ENCODE measurements at regions not wholly inside any gene's neighbourhood (a gene's known extent, or its start where the extent isn't known, plus 50 kb on each side); places are given as distances from the start of the nearest gene placed in this dataset.

GRCh38 chr16:13305019-13305755 lies 403.8 kb downstream of the SHISA9 start:
- no peak overlapping the region for H3K23ac ChIP-seq (ENCODE audit: low read depth, low read length)
- POLR2A ChIA-PET (ENCODE audit: unreplicated experiment): no interaction called here

More at GRCh38 chr16:13305019-13305755, 403.8 kb downstream of the SHISA9 start:
- Histone ChIP-seq H3K9me1 (ENCODE audit: insufficient read depth, low read length) (no peaks in the 10 kb centered on the region), H2BK20ac (ENCODE audit: low read depth, low read length) (no peak overlapping the region), H3K36me3 (ENCODE audit: control insufficient read depth, insufficient read depth, low read length) (no peaks in the 10 kb centered on the region), H2BK15ac (ENCODE audit: low read depth, low read length) (no peak overlapping the region), H2AK5ac (ENCODE audit: low read depth, low read length) (no peak overlapping the region), H3K9ac (ENCODE audit: low read depth, low read length) (no peak overlapping the region), H3K4me1 (ENCODE audit: control insufficient read depth, insufficient read depth, low read length) (no peaks in the 10 kb centered on the region), H3K4ac (ENCODE audit: low read depth, low read length) (no peak overlapping the region), H3K79me1 (ENCODE audit: low read depth in 1 of 2, low read length in 2 of 2) (no peaks in the 10 kb centered on the region), H4K8ac (ENCODE audit: low read depth in 2 of 2, low read length in 2 of 2) (no peak overlapping the region), H2AK9ac (replicated peaks; ENCODE audit: low read depth, low read length, poor library complexity) (no peak overlapping the region), H3K27ac (ENCODE audit: insufficient read depth, low read length) (no peak overlapping the region), H3K27me3 (ENCODE audit: control insufficient read depth, insufficient read depth, low read length) (no peaks in the 10 kb centered on the region), H3K9me3 (ENCODE audit: control insufficient read depth, insufficient read depth, low read length) (peaks cover 12% of the 10 kb centered on the region; the same call in 1 of the 2 replicates), H3K4me2 (ENCODE audit: low read depth, low read length) (no peak overlapping the region), H4K91ac (ENCODE audit: insufficient read depth, low read depth, low read length) (no peak overlapping the region), H2AFZ (replicated peaks; ENCODE audit: low read length, poor library complexity) (no peak overlapping the region), H3K4me3 (ENCODE audit: insufficient read depth, low read depth, low read length) (no peak overlapping the region), H3K18ac (ENCODE audit: low read depth, low read length) (no peak overlapping the region), H4K5ac (ENCODE audit: low read depth, low read length) (no peak overlapping the region), H3K56ac (ENCODE audit: extremely low read depth, insufficient read depth, low read length) (no peak overlapping the region), H4K20me1 (ENCODE audit: insufficient read depth, low read length) (no peaks in the 10 kb centered on the region), H2BK120ac (ENCODE audit: low read depth, low read length) (no peak overlapping the region), H3K14ac (replicated peaks; ENCODE audit: low read depth, low read length) (no peak overlapping the region), H2BK5ac (ENCODE audit: low read depth, low read length, poor library complexity, severe bottlenecking) (no peak overlapping the region)
- WGBS, 2 experiments (ENCODE audit: extremely low coverage in 2 of 2, insufficient read length in 1 of 2): no CpG with 5 or more reads among the region's 8 CpGs
- TF ChIP-seq RFX5 (IDR thresholded peaks at IDR 0.05; ENCODE audit: low read depth, low read length) (no peak), BHLHE40 (IDR thresholded peaks at IDR 0.05; ENCODE audit: low read depth, low read length) (no peak), MAFK (IDR thresholded peaks at IDR 0.05; ENCODE audit: low read depth, low read length) (no peak), CEBPB (IDR thresholded peaks at IDR 0.05; ENCODE audit: low read depth, low read length) (no peak), MXI1 (IDR thresholded peaks at IDR 0.05; ENCODE audit: borderline replicate concordance, low read depth, low read length) (no peak), MAZ (IDR thresholded peaks at IDR 0.05; ENCODE audit: borderline replicate concordance, low read depth, low read length) (no peak)
- no peak for ATAC-seq (ENCODE audit: low read depth)
- BruUV-seq (replicated peaks): no TSS peak
- dilution Hi-C loops (cut with HindIII; ENCODE audit: low sequenced_read_pairs, unreplicated experiment) (no loop called here), intact Hi-C loops (cut with micrococcal nuclease) (no loop called here), in situ Hi-C loops (cut with MboI; ENCODE audit: low sequenced_read_pairs) (no loop called here)
- CTCF ChIA-PET: no interaction called here
- DNase-seq: no peak

Data from IMR-90 (cell line).